ENCODE measurements at regions not wholly inside any gene's neighbourhood (a gene's known extent, or its start where the extent isn't known, plus 50 kb on each side); places are given as distances from the start of the nearest gene placed in this dataset.

- H2BK12ac ChIP-seq (ENCODE audit: low read length), result no peak overlapping the region
- H3K27ac ChIP-seq (replicated peaks; ENCODE audit: low read length), result no peak overlapping the region
- no peak overlapping the region for H3K4ac ChIP-seq (ENCODE audit: low read length)
- no peak for DNase-seq (ENCODE audit: low spot score)
- H4K8ac ChIP-seq (ENCODE audit: low read depth, low read length), result no peak overlapping the region
- no peak overlapping the region for H3K9ac ChIP-seq (ENCODE audit: low read depth, low read length, poor library complexity)
- H3K4me1 ChIP-seq (ENCODE audit: control insufficient read depth in 2 of 2, insufficient read depth in 1 of 2, low read depth in 1 of 2, low read length in 2 of 2), result no peaks in the 10 kb centered on the region
- no peak overlapping the region for H2AFZ ChIP-seq (ENCODE audit: low read length)
- no peak overlapping the region for H3K14ac ChIP-seq (ENCODE audit: low read length)
- H3K18ac ChIP-seq (ENCODE audit: low read length), result no peak overlapping the region
- no peaks in the 10 kb centered on the region for H3K27me3 ChIP-seq (ENCODE audit: control insufficient read depth in 3 of 3, insufficient read depth in 3 of 3, low read depth in 1 of 3, low read length in 3 of 3)
- H3K4me3 ChIP-seq (ENCODE audit: low read length in 2 of 2), result no peak overlapping the region
- H3K4me2 ChIP-seq (ENCODE audit: insufficient read depth, low read length, poor library complexity, severe bottlenecking), result no peak overlapping the region
- H3K79me1 ChIP-seq (ENCODE audit: low read depth, low read length), result no peaks in the 10 kb centered on the region
- no peak overlapping the region for H2BK15ac ChIP-seq (ENCODE audit: low read length)
- no peak overlapping the region for H3K23ac ChIP-seq (ENCODE audit: low read depth, low read length, poor library complexity)
- WGBS, 2 donors (ENCODE audit: extremely low coverage in 2 of 2, insufficient read length in 2 of 2, insufficient replicate concordance in 1 of 2), result no CpG with 5 or more reads among the region's 13 CpGs
- no peak overlapping the region for H4K91ac ChIP-seq (ENCODE audit: low read depth, low read length, poor library complexity)
- no peaks in the 10 kb centered on the region for H3K36me3 ChIP-seq (replicated peaks in 1 of 2; ENCODE audit: control insufficient read depth in 2 of 2, insufficient read depth in 2 of 2, low read length in 2 of 2)
- H2AK5ac ChIP-seq (ENCODE audit: low read depth, low read length), result peak overlapping the region; percentile 13
- no peaks in the 10 kb centered on the region for H3K9me3 ChIP-seq (replicated peaks in 1 of 2; ENCODE audit: control insufficient read depth in 2 of 2, insufficient read depth in 1 of 2, low read depth in 1 of 2, low read length in 2 of 2)
- no peak overlapping the region for H2BK120ac ChIP-seq (ENCODE audit: low read depth, low read length)
- no peak overlapping the region for H2BK5ac ChIP-seq (ENCODE audit: low read length)
These were observed 63.0 kb upstream of the MGMT start for GRCh38 chr10:129404091-129404490.

- no peak for DNase-seq (ENCODE audit: low spot score)
- Histone ChIP-seq H3K79me1 (ENCODE audit: low read depth, low read length) (no peaks in the 10 kb centered on the region), H3K4ac (ENCODE audit: low read length) (no peak overlapping the region), H2AK5ac (ENCODE audit: low read depth, low read length) (no peak overlapping the region), H3K4me2 (ENCODE audit: insufficient read depth, low read length, poor library complexity, severe bottlenecking) (no peak overlapping the region), H3K36me3 (replicated peaks in 1 of 2; ENCODE audit: control insufficient read depth in 2 of 2, insufficient read depth in 2 of 2, low read length in 2 of 2) (no peaks in the 10 kb centered on the region), H3K4me3 (ENCODE audit: low read length in 2 of 2) (no peak overlapping the region), H3K14ac (ENCODE audit: low read length) (no peak overlapping the region), H3K27me3 (ENCODE audit: control insufficient read depth in 3 of 3, insufficient read depth in 3 of 3, low read depth in 1 of 3, low read length in 3 of 3) (no peaks in the 10 kb centered on the region), H3K9ac (ENCODE audit: low read depth, low read length, poor library complexity) (no peak overlapping the region), H3K9me3 (replicated peaks in 1 of 2; ENCODE audit: control insufficient read depth in 2 of 2, insufficient read depth in 1 of 2, low read depth in 1 of 2, low read length in 2 of 2) (no peaks in the 10 kb centered on the region), H4K91ac (ENCODE audit: low read depth, low read length, poor library complexity) (no peak overlapping the region), H2BK12ac (ENCODE audit: low read length) (no peak overlapping the region), H2AFZ (ENCODE audit: low read length) (no peak overlapping the region), H3K27ac (replicated peaks; ENCODE audit: low read length) (no peak overlapping the region), H3K23ac (ENCODE audit: low read depth, low read length, poor library complexity) (no peak overlapping the region), H3K4me1 (ENCODE audit: control insufficient read depth in 2 of 2, insufficient read depth in 1 of 2, low read depth in 1 of 2, low read length in 2 of 2) (no peaks in the 10 kb centered on the region), H4K8ac (ENCODE audit: low read depth, low read length) (no peak overlapping the region), H2BK15ac (ENCODE audit: low read length) (no peak overlapping the region), H2BK5ac (ENCODE audit: low read length) (no peak overlapping the region), H2BK120ac (ENCODE audit: low read depth, low read length) (no peak overlapping the region), H3K18ac (ENCODE audit: low read length) (no peak overlapping the region)
- WGBS, 2 donors (ENCODE audit: extremely low coverage in 2 of 2, insufficient read length in 2 of 2, insufficient replicate concordance in 1 of 2), result no CpG with 5 or more reads among the region's 3 CpGs
These were observed 61.7 kb upstream of the MGMT start for GRCh38 chr10:129405389-129405788.

DNA sequence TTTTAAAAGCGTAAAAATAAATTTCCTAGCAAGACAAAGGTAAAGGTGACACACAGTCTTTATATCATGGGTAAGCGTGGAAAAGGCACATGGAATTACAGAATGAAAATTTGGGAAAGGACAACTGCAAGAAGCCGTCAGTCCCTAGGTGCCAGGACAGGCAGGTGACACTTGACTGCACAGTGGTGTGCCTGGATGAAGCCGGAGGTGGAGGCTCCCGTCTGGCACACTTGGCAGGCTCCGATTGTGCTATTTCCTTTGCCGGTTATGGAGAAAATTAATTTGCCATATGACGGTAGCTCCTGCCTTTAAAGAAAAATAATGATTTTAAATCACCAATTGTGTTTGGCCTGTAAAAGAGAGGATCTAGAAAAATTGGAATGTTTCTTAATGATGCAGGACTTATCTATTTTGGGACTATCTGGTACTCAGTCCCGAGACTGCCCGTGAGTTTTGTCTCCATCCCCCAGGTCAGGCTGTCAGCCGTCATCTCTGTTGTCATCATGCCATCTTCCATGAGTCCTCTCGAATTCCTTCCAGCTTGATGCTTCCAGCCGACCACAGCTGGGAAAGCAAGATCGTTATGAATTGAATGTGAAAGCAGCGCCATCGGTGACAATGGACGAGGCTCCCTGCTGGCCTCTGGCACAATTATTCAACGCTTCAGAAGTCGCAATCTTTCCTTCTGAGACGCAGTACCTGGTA, 56.2 kb upstream of the MGMT start:
- Histone ChIP-seq H4K91ac (ENCODE audit: low read depth, low read length, poor library complexity) (no peak overlapping the region), H3K4me3 (ENCODE audit: low read length in 2 of 2) (no peak overlapping the region), H2BK12ac (ENCODE audit: low read length) (no peak overlapping the region), H2AFZ (ENCODE audit: low read length) (no peak overlapping the region), H2BK15ac (ENCODE audit: low read length) (no peak overlapping the region), H3K4me1 (ENCODE audit: control insufficient read depth in 2 of 2, insufficient read depth in 1 of 2, low read depth in 1 of 2, low read length in 2 of 2) (peaks cover 0 to 4% of the 10 kb centered on the region in 2 donors), H3K27me3 (ENCODE audit: control insufficient read depth in 3 of 3, insufficient read depth in 3 of 3, low read depth in 1 of 3, low read length in 3 of 3) (no peaks in the 10 kb centered on the region), H3K23ac (ENCODE audit: low read depth, low read length, poor library complexity) (no peak overlapping the region), H3K9me3 (replicated peaks in 1 of 2; ENCODE audit: control insufficient read depth in 2 of 2, insufficient read depth in 1 of 2, low read depth in 1 of 2, low read length in 2 of 2) (no peaks in the 10 kb centered on the region), H3K18ac (ENCODE audit: low read length) (no peak overlapping the region), H3K4me2 (ENCODE audit: insufficient read depth, low read length, poor library complexity, severe bottlenecking) (no peak overlapping the region), H2BK5ac (ENCODE audit: low read length) (no peak overlapping the region), H2AK5ac (ENCODE audit: low read depth, low read length) (no peak overlapping the region), H3K79me1 (ENCODE audit: low read depth, low read length) (no peaks in the 10 kb centered on the region), H3K36me3 (replicated peaks in 1 of 2; ENCODE audit: control insufficient read depth in 2 of 2, insufficient read depth in 2 of 2, low read length in 2 of 2) (no peaks in the 10 kb centered on the region), H3K27ac (replicated peaks; ENCODE audit: low read length) (no peak overlapping the region), H3K9ac (ENCODE audit: low read depth, low read length, poor library complexity) (no peak overlapping the region), H3K14ac (ENCODE audit: low read length) (no peak overlapping the region), H4K8ac (ENCODE audit: low read depth, low read length) (no peak overlapping the region), H2BK120ac (ENCODE audit: low read depth, low read length) (no peak overlapping the region), H3K4ac (ENCODE audit: low read length) (no peak overlapping the region)
- no peak for DNase-seq (ENCODE audit: low spot score)
- no CpG with 5 or more reads among the region's 20 CpGs for WGBS, 2 donors (ENCODE audit: extremely low coverage in 2 of 2, insufficient read length in 2 of 2, insufficient replicate concordance in 1 of 2)

DNA sequence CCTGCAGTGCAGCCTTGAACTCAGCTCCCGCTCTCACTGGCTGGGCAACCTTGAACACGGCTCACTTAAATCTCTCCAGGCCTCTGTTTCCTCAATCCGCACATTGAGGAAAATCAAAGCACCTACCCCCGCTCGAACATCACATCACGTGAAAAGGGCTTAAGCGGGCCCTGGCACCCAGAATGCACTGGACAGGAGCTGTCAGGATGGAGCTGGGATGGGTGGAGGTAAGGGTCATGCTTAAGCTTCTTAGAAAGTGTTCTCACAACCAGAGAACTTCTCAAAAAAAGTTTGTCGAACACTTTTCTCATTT, 55.7 kb upstream of the MGMT start:
- Histone ChIP-seq H3K27ac (replicated peaks; ENCODE audit: low read length) (no peak overlapping the region), H4K8ac (ENCODE audit: low read depth, low read length) (no peak overlapping the region), H3K4ac (ENCODE audit: low read length) (no peak overlapping the region), H3K36me3 (replicated peaks in 1 of 2; ENCODE audit: control insufficient read depth in 2 of 2, insufficient read depth in 2 of 2, low read length in 2 of 2) (no peaks in the 10 kb centered on the region), H3K9me3 (replicated peaks in 1 of 2; ENCODE audit: control insufficient read depth in 2 of 2, insufficient read depth in 1 of 2, low read depth in 1 of 2, low read length in 2 of 2) (no peaks in the 10 kb centered on the region), H2BK15ac (ENCODE audit: low read length) (no peak overlapping the region), H3K14ac (ENCODE audit: low read length) (no peak overlapping the region), H3K4me2 (ENCODE audit: insufficient read depth, low read length, poor library complexity, severe bottlenecking) (no peak overlapping the region), H2AFZ (ENCODE audit: low read length) (no peak overlapping the region), H3K4me3 (ENCODE audit: low read length in 2 of 2) (no peak overlapping the region), H4K91ac (ENCODE audit: low read depth, low read length, poor library complexity) (no peak overlapping the region), H2BK12ac (ENCODE audit: low read length) (no peak overlapping the region), H2AK5ac (ENCODE audit: low read depth, low read length) (no peak overlapping the region), H3K4me1 (ENCODE audit: control insufficient read depth in 2 of 2, insufficient read depth in 1 of 2, low read depth in 1 of 2, low read length in 2 of 2) (peaks cover 0 to 4% of the 10 kb centered on the region in 2 donors), H2BK120ac (ENCODE audit: low read depth, low read length) (no peak overlapping the region), H3K9ac (ENCODE audit: low read depth, low read length, poor library complexity) (no peak overlapping the region), H3K18ac (ENCODE audit: low read length) (no peak overlapping the region), H3K27me3 (ENCODE audit: control insufficient read depth in 3 of 3, insufficient read depth in 3 of 3, low read depth in 1 of 3, low read length in 3 of 3) (no peaks in the 10 kb centered on the region), H3K23ac (ENCODE audit: low read depth, low read length, poor library complexity) (no peak overlapping the region), H2BK5ac (ENCODE audit: low read length) (no peak overlapping the region), H3K79me1 (ENCODE audit: low read depth, low read length) (no peaks in the 10 kb centered on the region)
- WGBS, 2 donors (ENCODE audit: extremely low coverage in 2 of 2, insufficient read length in 2 of 2, insufficient replicate concordance in 1 of 2), result no CpG with 5 or more reads among the region's 8 CpGs
- DNase-seq (ENCODE audit: low spot score), result no peak

All from neuronal stem cell (in vitro differentiated cells).